Small intestine (tissue), 7 donors: ENCODE measurements at regions not wholly inside any gene's neighbourhood (a gene's known extent, or its start where the extent isn't known, plus 50 kb on each side); places are given as distances from the start of the nearest gene placed in this dataset.
A peak's percentile ranks its signal among the peaks of the same experiment; 100 is the strongest.

Experiments
- DNase-seq, 2 donors: peaks; one replicate each; pipeline versions ENCODE4 v3.0.0 to v3.0.0-alpha.2; 2013
- FAIRE-seq: peaks from 2 replicates; lab custom pipeline; 2012; peaks lifted over from hg19 to GRCh38; lab: Jason Lieb, UNC
- H3K27ac ChIP-seq, 3 donors: one replicate each; pipeline ENCODE4 v1.5.1; 2013; ENCODE audit warnings: low read length in 2 of 3, mild to moderate bottlenecking in 2 of 3, control low read depth in 1 of 3, inconsistent platforms in 1 of 3, low read depth in 1 of 3, moderate library complexity in 1 of 3
- H3K27me3 ChIP-seq, 3 donors: one replicate each; pipeline ENCODE4 v1.6.1; 2013; ENCODE audit warnings: low read length in 3 of 3, inconsistent platforms in 1 of 3; ENCODE audit not compliant: control insufficient read depth in 3 of 3, insufficient read depth in 3 of 3
- H3K36me3 ChIP-seq, 3 donors: one replicate each; pipeline ENCODE4 v1.6.1; 2013; ENCODE audit warnings: low read length in 3 of 3, inconsistent platforms in 1 of 3, low read depth in 1 of 3, mild to moderate bottlenecking in 1 of 3, moderate library complexity in 1 of 3; ENCODE audit not compliant: control insufficient read depth in 3 of 3, insufficient read depth in 2 of 3
- H3K4me1 ChIP-seq, 3 donors: one replicate each; pipeline ENCODE4 v1.6.1; 2013; ENCODE audit warnings: low read length in 2 of 3, inconsistent platforms in 1 of 3, low read depth in 1 of 3, mild to moderate bottlenecking in 1 of 3, moderate library complexity in 1 of 3; ENCODE audit not compliant: control insufficient read depth in 3 of 3, insufficient read depth in 2 of 3
- H3K4me3 ChIP-seq, 3 donors: one replicate each; pipeline ENCODE4 v1.5.1; 2013; ENCODE audit warnings: low read length in 3 of 3, control low read depth in 1 of 3, inconsistent platforms in 1 of 3, low read depth in 1 of 3, mild to moderate bottlenecking in 1 of 3, moderate library complexity in 1 of 3
- H3K9me3 ChIP-seq, 2 donors: one replicate each; pipeline ENCODE4 v1.6.1; 2013; ENCODE audit warnings: low read depth in 1 of 2, low read length in 1 of 2; ENCODE audit not compliant: control insufficient read depth in 2 of 2, insufficient read depth in 1 of 2
- WGBS, 3 donors: extraction: QIAGEN DNeasy Blood & Tissue Kit; methylation state at CpG; one replicate each; pipeline ENCODE4 v1.1.7; 2013; 5-methylcytosine and 5-hydroxymethylcytosine counted together
- donor health status: healthy with polysubstance abuse.
- donor health status: control.
- donor health status: control.
- donor health status: Bipolar disorder and iron deficiency.
- donor health status: healthy.

DNA sequence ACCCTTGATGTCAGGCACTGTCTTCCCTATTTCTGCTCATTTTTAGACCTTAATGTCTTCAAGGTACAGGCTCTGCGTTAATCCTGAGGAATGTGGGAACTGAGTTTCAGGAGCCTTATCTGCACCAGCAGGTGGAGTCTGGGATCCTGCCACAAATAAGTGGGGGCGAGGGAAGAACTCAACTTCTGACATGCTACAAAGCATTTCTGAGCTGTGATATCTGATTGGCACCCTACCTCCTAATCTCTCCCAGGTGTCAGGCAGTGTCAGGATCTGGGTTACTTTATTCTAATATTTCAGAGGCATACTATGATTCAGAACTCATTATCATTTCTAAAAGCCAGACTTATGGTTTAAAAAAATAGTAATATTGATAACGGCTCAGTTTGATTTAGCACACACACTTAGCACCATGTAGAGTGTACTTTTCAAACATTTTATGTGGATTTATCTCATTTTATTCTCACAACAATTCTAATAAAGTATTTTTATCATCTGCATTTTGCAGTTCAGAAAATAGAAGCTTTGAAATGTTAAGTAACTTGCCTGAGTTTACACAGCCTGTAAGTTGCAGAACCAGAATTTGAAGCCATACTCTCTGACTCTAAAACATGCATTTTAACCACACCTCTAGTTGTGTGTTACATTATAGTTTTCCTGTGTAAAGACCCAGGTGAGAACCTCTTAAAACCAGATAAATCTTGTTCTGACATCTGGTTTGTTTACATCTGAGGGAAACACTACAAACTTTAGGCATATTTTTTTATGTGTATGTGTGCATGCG, 358.6 kb downstream of the TDRD3 start:
- FAIRE-seq (no peak), DNase-seq (peak in 1 of 2 donors; percentile 11)
- H3K36me3 ChIP-seq: no peaks in the 10 kb centered on the region
- WGBS, 3 donors: 27 to 63% (median 47%) methylated on average over 4 of the region's 4 CpGs
- peaks cover 0 to 12% (median 0%) of the 10 kb centered on the region in 3 donors for H3K4me1 ChIP-seq
- H3K4me3 ChIP-seq: no peak overlapping the region
- no peaks in the 10 kb centered on the region for H3K27me3 ChIP-seq
- H3K27ac ChIP-seq: no peak overlapping the region
- H3K9me3 ChIP-seq: no peaks in the 10 kb centered on the region

GRCh38 chr13:60754211-60755090, 357.4 kb downstream of the TDRD3 start:
- 78 to 85% (median 83%) methylated on average over 10 of the region's 10 CpGs for WGBS, 3 donors
- Histone ChIP-seq H3K4me1 (peaks cover 0 to 12% (median 0%) of the 10 kb centered on the region in 3 donors), H3K27ac (no peak overlapping the region), H3K9me3 (no peaks in the 10 kb centered on the region), H3K4me3 (no peak overlapping the region), H3K27me3 (no peaks in the 10 kb centered on the region), H3K36me3 (no peaks in the 10 kb centered on the region)
- FAIRE-seq (no peak), DNase-seq (no peak)

GRCh38 chr13:60753641-60754040, 356.6 kb downstream of the TDRD3 start:
- DNase-seq (no peak), FAIRE-seq (no peak)
- WGBS, 3 donors: 73 to 96% (median 96%) methylated on average over 1 of the region's 1 CpG
- H3K4me3 ChIP-seq: no peak overlapping the region
- H3K27ac ChIP-seq: no peak overlapping the region
- H3K27me3 ChIP-seq: no peaks in the 10 kb centered on the region
- H3K9me3 ChIP-seq: no peaks in the 10 kb centered on the region
- H3K36me3 ChIP-seq: no peaks in the 10 kb centered on the region
- H3K4me1 ChIP-seq: peaks cover 0 to 12% (median 0%) of the 10 kb centered on the region in 3 donors

- DNase-seq: no peak
- no peaks in the 10 kb centered on the region for H3K4me1 ChIP-seq
- FAIRE-seq: no peak
- no peaks in the 10 kb centered on the region for H3K36me3 ChIP-seq
- no peak overlapping the region for H3K4me3 ChIP-seq
- 67 to 79% (median 72%) methylated on average over 3 of the region's 3 CpGs for whole genome bisulfite sequencing, 3 donors
- peaks cover 0 to 4% of the 10 kb centered on the region in 2 donors for H3K9me3 ChIP-seq
- no peaks in the 10 kb centered on the region for H3K27me3 ChIP-seq
- no peak overlapping the region for H3K27ac ChIP-seq
Measured at GRCh38 chr13:60745343-60745742, 348.3 kb downstream of the TDRD3 start.

GRCh38 chr13:60733933-60734332, 336.9 kb downstream of the TDRD3 start:
- Histone ChIP-seq H3K9me3 (no peaks in the 10 kb centered on the region), H3K27me3 (no peaks in the 10 kb centered on the region), H3K36me3 (no peaks in the 10 kb centered on the region), H3K4me1 (no peaks in the 10 kb centered on the region), H3K4me3 (no peak overlapping the region), H3K27ac (no peak overlapping the region)
- DNase-seq (no peak), FAIRE-seq (no peak)

GRCh38 chr13:60727140-60727539, 330.1 kb downstream of the TDRD3 start:
- DNase-seq (peak; percentile 3 to 26), FAIRE-seq (no peak)
- Histone ChIP-seq H3K36me3 (no peaks in the 10 kb centered on the region), H3K27ac (no peak overlapping the region), H3K4me3 (no peak overlapping the region), H3K9me3 (no peaks in the 10 kb centered on the region), H3K27me3 (no peaks in the 10 kb centered on the region), H3K4me1 (no peaks in the 10 kb centered on the region)
- WGBS, 3 donors: 20 to 70% (median 55%) methylated on average over 2 of the region's 2 CpGs

DNA sequence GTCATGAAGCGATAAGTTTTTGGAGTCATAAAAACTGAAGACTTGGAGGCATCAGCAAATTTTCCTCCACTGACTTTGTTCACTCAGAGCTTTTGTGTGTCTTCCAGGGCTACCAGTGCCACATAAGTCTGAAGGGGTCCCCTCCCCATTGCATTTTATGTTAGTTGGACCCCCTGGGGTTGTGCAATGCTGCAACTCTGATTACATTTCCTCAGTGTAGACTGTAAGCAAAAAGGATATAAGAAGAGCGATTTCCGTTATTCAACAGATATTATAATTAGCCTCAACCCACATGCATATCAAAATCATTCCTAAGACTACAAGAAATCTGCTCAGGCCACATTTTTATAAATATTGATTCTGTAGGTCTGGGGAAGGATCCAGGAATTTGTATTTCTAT, 324.0 kb downstream of the TDRD3 start:
- H3K4me1 ChIP-seq: no peaks in the 10 kb centered on the region
- no peak overlapping the region for H3K4me3 ChIP-seq
- H3K27ac ChIP-seq: no peak overlapping the region
- FAIRE-seq (no peak), DNase-seq (no peak)
- 92 to 96% (median 94%) methylated on average over 3 of the region's 3 CpGs for WGBS, 3 donors
- H3K36me3 ChIP-seq: no peaks in the 10 kb centered on the region
- H3K9me3 ChIP-seq: no peaks in the 10 kb centered on the region
- H3K27me3 ChIP-seq: no peaks in the 10 kb centered on the region

DNA sequence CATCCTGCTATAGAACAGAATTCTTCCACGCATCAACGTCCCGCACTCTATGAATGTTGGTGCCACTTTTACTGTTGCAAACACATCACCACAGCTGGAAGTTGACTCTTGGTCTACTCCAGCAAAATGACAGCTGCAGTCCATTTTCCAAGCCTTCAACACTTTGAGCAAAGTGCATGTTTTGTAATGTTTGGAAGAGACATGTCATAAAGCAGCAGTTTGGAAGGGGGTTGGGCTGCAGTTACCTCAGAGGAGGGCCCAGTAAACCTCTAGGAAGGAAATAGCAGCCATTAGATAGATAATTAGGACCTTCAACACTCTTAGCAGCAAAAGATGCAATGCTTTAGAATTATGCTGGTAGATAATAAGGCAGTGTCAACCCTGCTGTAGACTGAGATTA, 323.6 kb downstream of the TDRD3 start:
- FAIRE-seq: no peak
- no peak for DNase-seq
- H3K4me1 ChIP-seq: no peaks in the 10 kb centered on the region
- no peak overlapping the region for H3K27ac ChIP-seq
- no peaks in the 10 kb centered on the region for H3K36me3 ChIP-seq
- H3K27me3 ChIP-seq: no peaks in the 10 kb centered on the region
- no peak overlapping the region for H3K4me3 ChIP-seq
- 90 to 94% (median 93%) methylated on average over 3 of the region's 3 CpGs for WGBS, 3 donors
- H3K9me3 ChIP-seq: no peaks in the 10 kb centered on the region
